GM23338 (cell line): ENCODE measurements at regions not wholly inside any gene's neighbourhood (a gene's known extent, or its start where the extent isn't known, plus 50 kb on each side); places are given as distances from the start of the nearest gene placed in this dataset.

Experiments
- ATAC-seq: fragments of 200-7000 bp; cut with Tn5 transposase; 3 replicates; pipeline ENCODE4 v1.9.1; 2020
- DNase-seq: peaks from one replicate; pipeline ENCODE4 v3.0.0-alpha.2; 2015; ENCODE audit warnings: low spot score
- H2AFZ ChIP-seq: fragments of 200-600 bp; sonication (generic); 2 replicates; pipeline ENCODE4 v1.8.0; 2016; ENCODE audit warnings: antibody characterized with exemption, mild to moderate bottlenecking, moderate library complexity
- H3F3A ChIP-seq: fragments of 200-600 bp; sonication (generic); replicated peaks from 2 replicates; pipeline ENCODE4 v1.8.0; 2017; ENCODE audit warnings: antibody characterized with exemption, mixed run types, low read depth
- H3K27ac ChIP-seq: fragments of 200-600 bp; sonication (generic); 2 replicates; pipeline ENCODE4 v1.6.1; 2016; ENCODE audit warnings: low read depth
- H3K27me3 ChIP-seq: fragments of 200-600 bp; sonication (generic); 2 replicates; pipeline ENCODE4 v1.8.0; 2016; ENCODE audit warnings: mild to moderate bottlenecking, mixed run types, moderate library complexity; ENCODE audit not compliant: insufficient read depth
- H3K36me3 ChIP-seq: fragments of 200-600 bp; sonication (generic); 2 replicates; pipeline ENCODE4 v1.8.0; 2016; ENCODE audit warnings: mild to moderate bottlenecking; ENCODE audit not compliant: insufficient read depth
- H3K4me1 ChIP-seq: fragments of 200-600 bp; sonication (generic); 2 replicates; pipeline ENCODE4 v1.8.0; 2016; ENCODE audit warnings: mild to moderate bottlenecking, moderate library complexity; ENCODE audit not compliant: insufficient read depth
- H3K4me2 ChIP-seq: fragments of 200-600 bp; sonication (generic); 2 replicates; pipeline ENCODE4 v1.7.1; 2017; ENCODE audit warnings: mixed run types
- H3K4me3 ChIP-seq: fragments of 200-600 bp; sonication (generic); 2 replicates; pipeline ENCODE4 v1.6.1; 2016; ENCODE audit warnings: mixed run types
- H3K79me2 ChIP-seq: fragments of 200-600 bp; sonication (generic); replicated peaks from 2 replicates; pipeline ENCODE4 v1.8.0; 2017; ENCODE audit warnings: mild to moderate bottlenecking; ENCODE audit not compliant: insufficient read depth
- H3K9me2 ChIP-seq: fragments of 200-600 bp; sonication (generic); 2 replicates; pipeline ENCODE4 v1.8.0; 2017; ENCODE audit not compliant: insufficient read depth
- H4K20me1 ChIP-seq: fragments of 200-600 bp; sonication (generic); replicated peaks from 2 replicates; pipeline ENCODE4 v1.8.0; 2017; ENCODE audit warnings: mild to moderate bottlenecking; ENCODE audit not compliant: insufficient read depth
- H3K27ac Mint-ChIP-seq: 2 replicates; pipeline ENCODE4 v1.8.0; 2020; ENCODE audit warnings: inconsistent platforms, mild to moderate bottlenecking, moderate library complexity, mixed read lengths
- H3K27me3 Mint-ChIP-seq: 3 replicates; pipeline ENCODE4 v1.8.0; 2022; ENCODE audit warnings: low read depth, mild to moderate bottlenecking, moderate library complexity, mixed read lengths, inconsistent platforms; ENCODE audit not compliant: insufficient read depth, poor library complexity
- H3K36me3 Mint-ChIP-seq: 3 replicates; pipeline ENCODE4 v1.8.0; 2021; ENCODE audit warnings: low read depth, mild to moderate bottlenecking, inconsistent platforms, moderate library complexity, mixed read lengths
- H3K4me1 Mint-ChIP-seq: 3 replicates; pipeline ENCODE4 v1.8.0; 2020; ENCODE audit warnings: mild to moderate bottlenecking, inconsistent platforms, mixed read lengths
- H3K4me3 Mint-ChIP-seq: 3 replicates; pipeline ENCODE4 v1.8.0; 2021; ENCODE audit warnings: moderate library complexity, mild to moderate bottlenecking, inconsistent platforms, mixed read lengths
- H3K9me3 Mint-ChIP-seq: 3 replicates; pipeline ENCODE4 v1.8.0; 2020; ENCODE audit warnings: moderate library complexity, mild to moderate bottlenecking, inconsistent platforms, mixed read lengths
- CREB1 ChIP-seq: fragments of 250-450 bp; sonication (Bioruptor Pico); IDR thresholded peaks from 2 replicates; pipeline ENCODE4 v1.5.0; 2020; ENCODE audit warnings: low read depth, mild to moderate bottlenecking, moderate library complexity
- JUNB ChIP-seq: IDR thresholded peaks from one replicate; pipeline ENCODE4 v1.6.1; 2016; ENCODE audit warnings: antibody characterized with exemption; ENCODE audit not compliant: unreplicated experiment
- NANOG ChIP-seq: IDR thresholded peaks from 2 replicates; pipeline ENCODE4 v1.6.1; 2016; ENCODE audit warnings: antibody characterized with exemption, borderline replicate concordance
- POLR2AphosphoS5 ChIP-seq: IDR thresholded peaks from 2 replicates; pipeline ENCODE4 v1.6.1; 2016; ENCODE audit warnings: antibody characterized with exemption, low read depth
- STAT1 ChIP-seq: IDR thresholded peaks from one replicate; pipeline ENCODE4 v1.6.1; 2016; ENCODE audit warnings: antibody characterized with exemption; ENCODE audit not compliant: unreplicated experiment
- ZNF331 ChIP-seq: fragments of 250-450 bp; sonication (Bioruptor Pico); IDR thresholded peaks from 2 replicates; pipeline ENCODE4 v1.5.0; 2020; ENCODE audit warnings: low read depth, mild to moderate bottlenecking, moderate library complexity
- TF ChIP-seq, protein P1 (sequence below): IDR thresholded peaks from one replicate; pipeline ENCODE4 v1.6.1; 2018; ENCODE audit warnings: antibody characterized with exemption; ENCODE audit not compliant: unreplicated experiment
- TF ChIP-seq, protein P2 (sequence below): fragments of 250-450 bp; sonication (Bioruptor Pico); IDR thresholded peaks from 2 replicates; pipeline ENCODE4 v1.5.0; 2020; ENCODE audit warnings: mild to moderate bottlenecking, moderate library complexity

DNA sequence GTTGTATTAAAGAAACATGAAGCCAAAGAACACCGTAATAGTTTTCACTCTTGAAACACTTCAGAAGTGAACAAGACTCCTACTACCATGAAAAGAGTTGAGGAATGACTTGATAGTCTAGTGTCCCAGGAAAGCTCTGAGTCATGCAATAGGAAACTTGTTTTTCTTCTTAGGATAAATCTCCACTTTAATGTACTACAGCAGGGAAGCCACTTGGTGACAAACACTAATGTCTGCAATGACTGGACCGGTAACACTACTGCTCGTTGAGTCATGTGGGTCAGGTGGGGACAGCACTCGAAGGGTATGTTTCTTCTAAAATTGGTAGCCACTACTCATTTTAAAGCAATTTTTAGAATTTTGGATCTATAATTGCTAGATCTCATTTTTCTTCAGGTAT lies 291.7 kb upstream of the CNTN3 start:
- H3F3A ChIP-seq: no peaks in the 10 kb centered on the region
- H3K36me3 Mint-ChIP-seq: no peaks in the 10 kb centered on the region
- 0 out of 2 replicates have a peak, but pooled peaks cover 3% of the 10 kb centered on the region for H3K9me2 ChIP-seq
- no peak overlapping the region for H3K27ac ChIP-seq
- TF ChIP-seq JUNB (no peak), ZNF331 (CRISPR knock-in tag) (no peak), POLR2AphosphoS5 (no peak), STAT1 (no peak), NANOG (no peak), CREB1 (no peak)
- TF ChIP-seq, protein P1, sequence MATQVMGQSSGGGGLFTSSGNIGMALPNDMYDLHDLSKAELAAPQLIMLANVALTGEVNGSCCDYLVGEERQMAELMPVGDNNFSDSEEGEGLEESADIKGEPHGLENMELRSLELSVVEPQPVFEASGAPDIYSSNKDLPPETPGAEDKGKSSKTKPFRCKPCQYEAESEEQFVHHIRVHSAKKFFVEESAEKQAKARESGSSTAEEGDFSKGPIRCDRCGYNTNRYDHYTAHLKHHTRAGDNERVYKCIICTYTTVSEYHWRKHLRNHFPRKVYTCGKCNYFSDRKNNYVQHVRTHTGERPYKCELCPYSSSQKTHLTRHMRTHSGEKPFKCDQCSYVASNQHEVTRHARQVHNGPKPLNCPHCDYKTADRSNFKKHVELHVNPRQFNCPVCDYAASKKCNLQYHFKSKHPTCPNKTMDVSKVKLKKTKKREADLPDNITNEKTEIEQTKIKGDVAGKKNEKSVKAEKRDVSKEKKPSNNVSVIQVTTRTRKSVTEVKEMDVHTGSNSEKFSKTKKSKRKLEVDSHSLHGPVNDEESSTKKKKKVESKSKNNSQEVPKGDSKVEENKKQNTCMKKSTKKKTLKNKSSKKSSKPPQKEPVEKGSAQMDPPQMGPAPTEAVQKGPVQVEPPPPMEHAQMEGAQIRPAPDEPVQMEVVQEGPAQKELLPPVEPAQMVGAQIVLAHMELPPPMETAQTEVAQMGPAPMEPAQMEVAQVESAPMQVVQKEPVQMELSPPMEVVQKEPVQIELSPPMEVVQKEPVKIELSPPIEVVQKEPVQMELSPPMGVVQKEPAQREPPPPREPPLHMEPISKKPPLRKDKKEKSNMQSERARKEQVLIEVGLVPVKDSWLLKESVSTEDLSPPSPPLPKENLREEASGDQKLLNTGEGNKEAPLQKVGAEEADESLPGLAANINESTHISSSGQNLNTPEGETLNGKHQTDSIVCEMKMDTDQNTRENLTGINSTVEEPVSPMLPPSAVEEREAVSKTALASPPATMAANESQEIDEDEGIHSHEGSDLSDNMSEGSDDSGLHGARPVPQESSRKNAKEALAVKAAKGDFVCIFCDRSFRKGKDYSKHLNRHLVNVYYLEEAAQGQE: no peak
- TF ChIP-seq, protein P2, sequence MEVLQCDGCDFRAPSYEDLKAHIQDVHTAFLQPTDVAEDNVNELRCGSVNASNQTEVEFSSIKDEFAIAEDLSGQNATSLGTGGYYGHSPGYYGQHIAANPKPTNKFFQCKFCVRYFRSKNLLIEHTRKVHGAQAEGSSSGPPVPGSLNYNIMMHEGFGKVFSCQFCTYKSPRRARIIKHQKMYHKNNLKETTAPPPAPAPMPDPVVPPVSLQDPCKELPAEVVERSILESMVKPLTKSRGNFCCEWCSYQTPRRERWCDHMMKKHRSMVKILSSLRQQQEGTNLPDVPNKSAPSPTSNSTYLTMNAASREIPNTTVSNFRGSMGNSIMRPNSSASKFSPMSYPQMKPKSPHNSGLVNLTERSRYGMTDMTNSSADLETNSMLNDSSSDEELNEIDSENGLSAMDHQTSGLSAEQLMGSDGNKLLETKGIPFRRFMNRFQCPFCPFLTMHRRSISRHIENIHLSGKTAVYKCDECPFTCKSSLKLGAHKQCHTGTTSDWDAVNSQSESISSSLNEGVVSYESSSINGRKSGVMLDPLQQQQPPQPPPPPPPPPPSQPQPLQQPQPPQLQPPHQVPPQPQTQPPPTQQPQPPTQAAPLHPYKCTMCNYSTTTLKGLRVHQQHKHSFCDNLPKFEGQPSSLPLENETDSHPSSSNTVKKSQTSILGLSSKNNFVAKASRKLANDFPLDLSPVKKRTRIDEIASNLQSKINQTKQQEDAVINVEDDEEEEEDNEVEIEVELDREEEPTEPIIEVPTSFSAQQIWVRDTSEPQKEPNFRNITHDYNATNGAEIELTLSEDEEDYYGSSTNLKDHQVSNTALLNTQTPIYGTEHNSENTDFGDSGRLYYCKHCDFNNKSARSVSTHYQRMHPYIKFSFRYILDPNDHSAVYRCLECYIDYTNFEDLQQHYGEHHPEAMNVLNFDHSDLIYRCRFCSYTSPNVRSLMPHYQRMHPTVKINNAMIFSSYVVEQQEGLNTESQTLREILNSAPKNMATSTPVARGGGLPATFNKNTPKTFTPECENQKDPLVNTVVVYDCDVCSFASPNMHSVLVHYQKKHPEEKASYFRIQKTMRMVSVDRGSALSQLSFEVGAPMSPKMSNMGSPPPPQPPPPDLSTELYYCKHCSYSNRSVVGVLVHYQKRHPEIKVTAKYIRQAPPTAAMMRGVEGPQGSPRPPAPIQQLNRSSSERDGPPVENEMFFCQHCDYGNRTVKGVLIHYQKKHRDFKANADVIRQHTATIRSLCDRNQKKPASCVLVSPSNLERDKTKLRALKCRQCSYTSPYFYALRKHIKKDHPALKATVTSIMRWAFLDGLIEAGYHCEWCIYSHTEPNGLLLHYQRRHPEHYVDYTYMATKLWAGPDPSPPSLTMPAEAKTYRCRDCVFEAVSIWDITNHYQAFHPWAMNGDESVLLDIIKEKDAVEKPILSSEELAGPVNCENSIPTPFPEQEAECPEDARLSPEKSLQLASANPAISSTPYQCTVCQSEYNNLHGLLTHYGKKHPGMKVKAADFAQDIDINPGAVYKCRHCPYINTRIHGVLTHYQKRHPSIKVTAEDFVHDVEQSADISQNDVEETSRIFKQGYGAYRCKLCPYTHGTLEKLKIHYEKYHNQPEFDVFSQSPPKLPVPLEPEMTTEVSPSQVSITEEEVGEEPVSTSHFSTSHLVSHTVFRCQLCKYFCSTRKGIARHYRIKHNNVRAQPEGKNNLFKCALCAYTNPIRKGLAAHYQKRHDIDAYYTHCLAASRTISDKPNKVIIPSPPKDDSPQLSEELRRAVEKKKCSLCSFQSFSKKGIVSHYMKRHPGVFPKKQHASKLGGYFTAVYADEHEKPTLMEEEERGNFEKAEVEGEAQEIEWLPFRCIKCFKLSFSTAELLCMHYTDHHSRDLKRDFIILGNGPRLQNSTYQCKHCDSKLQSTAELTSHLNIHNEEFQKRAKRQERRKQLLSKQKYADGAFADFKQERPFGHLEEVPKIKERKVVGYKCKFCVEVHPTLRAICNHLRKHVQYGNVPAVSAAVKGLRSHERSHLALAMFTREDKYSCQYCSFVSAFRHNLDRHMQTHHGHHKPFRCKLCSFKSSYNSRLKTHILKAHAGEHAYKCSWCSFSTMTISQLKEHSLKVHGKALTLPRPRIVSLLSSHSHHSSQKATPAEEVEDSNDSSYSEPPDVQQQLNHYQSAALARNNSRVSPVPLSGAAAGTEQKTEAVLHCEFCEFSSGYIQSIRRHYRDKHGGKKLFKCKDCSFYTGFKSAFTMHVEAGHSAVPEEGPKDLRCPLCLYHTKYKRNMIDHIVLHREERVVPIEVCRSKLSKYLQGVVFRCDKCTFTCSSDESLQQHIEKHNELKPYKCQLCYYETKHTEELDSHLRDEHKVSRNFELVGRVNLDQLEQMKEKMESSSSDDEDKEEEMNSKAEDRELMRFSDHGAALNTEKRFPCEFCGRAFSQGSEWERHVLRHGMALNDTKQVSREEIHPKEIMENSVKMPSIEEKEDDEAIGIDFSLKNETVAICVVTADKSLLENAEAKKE (CRISPR knock-in tag): no peak
- no peak overlapping the region for H2AFZ ChIP-seq
- no peak overlapping the region for H3K4me3 ChIP-seq
- H3K36me3 ChIP-seq: no peaks in the 10 kb centered on the region
- no peaks in the 10 kb centered on the region for H3K27me3 ChIP-seq
- H3K4me3 Mint-ChIP-seq: no peak overlapping the region
- no peak overlapping the region for H3K4me2 ChIP-seq
- no peaks in the 10 kb centered on the region for H4K20me1 ChIP-seq
- no peaks in the 10 kb centered on the region for H3K79me2 ChIP-seq
- H3K27me3 Mint-ChIP-seq: no peaks in the 10 kb centered on the region
- H3K27ac Mint-ChIP-seq: no peak overlapping the region
- no peaks in the 10 kb centered on the region for H3K9me3 Mint-ChIP-seq
- ATAC-seq (no peak), DNase-seq (no peak)
- no peaks in the 10 kb centered on the region for H3K4me1 Mint-ChIP-seq
- H3K4me1 ChIP-seq: no peaks in the 10 kb centered on the region
